HG03066 (cell line): ENCODE measurements at regions not wholly inside any gene's neighbourhood (a gene's known extent, or its start where the extent isn't known, plus 50 kb on each side); places are given as distances from the start of the nearest gene placed in this dataset.

Experiments
- ATAC-seq: cut with Tn5 transposase; IDR thresholded peaks from one replicate; pipeline ENCODE4 v1.9.1; 2021; ENCODE audit warnings: low read depth; ENCODE audit not compliant: unreplicated experiment

DNA sequence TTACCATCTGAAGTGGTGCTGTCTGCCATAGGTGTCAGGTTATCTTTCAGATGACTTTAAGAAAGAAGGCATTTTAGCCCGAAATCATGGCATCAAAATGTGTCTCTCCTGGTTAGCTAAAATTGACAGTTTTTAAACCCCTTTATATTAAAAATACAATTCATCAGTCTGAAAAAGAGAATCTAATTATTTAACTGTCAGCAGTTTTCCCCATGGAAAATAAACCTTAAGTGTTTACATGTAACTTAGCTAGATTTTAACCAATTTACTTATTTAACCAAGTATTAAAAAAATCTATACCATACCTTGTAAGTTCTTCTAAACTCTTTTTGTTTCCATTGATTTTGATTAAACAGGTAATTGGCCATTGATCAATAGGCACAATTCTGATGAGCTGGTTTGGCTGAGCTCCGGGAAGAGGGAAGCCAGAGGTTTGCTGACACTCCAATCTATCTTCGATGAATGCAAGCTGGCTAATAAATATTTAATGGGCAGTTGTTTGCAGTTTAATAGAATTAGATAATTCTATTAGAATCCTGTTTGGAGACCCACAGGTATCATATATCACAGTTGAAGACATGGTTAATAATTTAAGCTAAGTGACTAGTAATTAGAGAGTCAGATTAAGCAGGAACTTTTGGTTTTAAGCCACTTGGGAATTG lies 114.0 kb downstream of the MAT2B start:
- no peak for ATAC-seq

DNA sequence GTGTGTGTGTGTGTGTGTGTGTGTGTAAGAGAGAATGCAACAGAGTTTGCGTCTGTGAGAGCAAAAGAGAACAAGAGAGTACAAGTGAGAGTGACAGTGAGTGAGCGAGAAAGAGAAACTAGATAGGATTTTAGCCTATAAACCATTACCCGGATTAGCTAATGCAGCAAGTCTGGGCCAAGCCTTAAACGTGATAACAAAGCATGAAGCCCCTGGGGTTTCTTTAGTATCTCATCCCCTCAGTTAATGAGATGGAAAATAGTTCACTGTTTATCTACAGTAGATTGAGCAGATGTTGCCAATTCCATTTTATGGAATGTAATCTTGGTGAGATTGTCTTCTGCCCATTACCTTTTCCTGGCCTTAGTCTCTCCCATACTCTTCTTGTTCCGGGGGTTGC lies 114.5 kb downstream of the MAT2B start:
- ATAC-seq, result no peak

DNA sequence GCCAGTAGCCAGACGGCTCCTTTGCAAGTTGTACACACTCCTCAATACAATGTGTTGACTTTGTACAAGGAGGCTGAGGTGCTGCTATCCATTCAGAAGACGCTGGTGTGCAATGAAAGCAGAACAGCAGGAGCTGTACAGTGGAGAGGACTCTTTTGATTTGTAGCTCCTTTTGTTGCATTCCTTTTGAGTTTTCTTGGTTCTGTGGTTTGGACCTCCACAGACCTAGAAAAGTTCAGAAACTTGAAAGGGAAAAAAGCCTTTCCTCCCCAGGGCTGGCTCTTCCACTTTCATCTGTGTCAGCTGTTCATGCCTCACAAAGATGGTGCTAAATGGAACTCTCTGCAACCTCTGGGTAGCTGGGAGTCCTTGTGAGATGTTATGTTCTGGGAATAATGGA lies 117.4 kb downstream of the MAT2B start:
- no peak for ATAC-seq

DNA sequence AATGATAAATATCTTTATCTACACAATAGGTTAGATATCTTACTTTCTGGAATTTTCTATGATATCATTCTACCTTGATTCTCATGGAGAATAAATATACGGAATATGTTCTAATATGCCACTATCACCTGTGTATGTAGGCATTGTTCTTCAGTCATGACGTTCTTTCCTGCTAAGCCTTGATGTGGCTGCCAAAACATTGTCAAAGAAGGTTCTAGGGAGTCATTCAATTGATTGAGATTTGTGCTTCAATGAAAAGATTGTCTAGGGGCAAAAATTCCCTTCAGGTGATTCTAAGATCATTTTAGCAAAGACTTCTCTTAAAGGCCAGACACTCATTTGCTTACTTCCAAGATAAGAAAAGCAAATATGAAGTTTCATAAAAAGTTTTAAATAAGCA lies 118.1 kb downstream of the MAT2B start:
- ATAC-seq, result no peak

DNA sequence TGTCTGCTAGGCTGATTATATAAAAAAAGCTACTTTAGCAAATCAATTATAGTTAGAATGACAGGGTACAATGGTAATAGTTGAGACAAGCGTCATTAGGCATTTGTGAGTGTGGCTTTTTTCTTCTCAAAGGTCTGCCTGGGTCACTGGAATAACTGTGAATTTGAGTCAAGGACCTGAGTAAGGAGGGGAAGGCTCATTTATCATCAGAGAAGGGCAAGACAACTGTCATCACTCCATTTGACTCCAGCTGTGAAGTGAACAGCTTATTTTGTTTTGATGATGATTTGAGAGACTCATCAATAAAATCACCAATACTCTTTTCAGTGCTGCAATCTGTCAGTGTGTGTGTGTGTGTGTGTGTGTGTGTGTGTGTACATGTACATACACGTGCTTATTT lies 118.6 kb downstream of the MAT2B start:
- ATAC-seq, result no peak

DNA sequence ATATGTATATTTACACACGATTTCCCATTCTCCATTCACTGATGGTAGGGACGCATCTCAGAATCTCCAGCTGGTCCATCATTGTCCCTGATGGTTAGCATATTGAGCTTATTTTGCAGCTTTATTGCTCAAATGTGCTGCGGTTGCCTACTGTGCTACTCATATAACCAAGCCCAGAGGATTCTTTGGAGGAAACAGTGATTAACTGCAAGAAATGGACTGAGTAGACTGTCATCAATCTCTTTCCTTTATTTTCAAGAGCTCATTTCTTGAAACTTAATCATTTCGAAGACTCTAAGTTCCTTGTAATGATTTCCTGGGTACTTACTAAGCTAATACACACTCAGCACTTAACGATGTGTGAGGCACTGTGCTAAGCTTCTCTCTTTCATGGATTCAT lies 119.0 kb downstream of the MAT2B start:
- ATAC-seq, result no peak

DNA sequence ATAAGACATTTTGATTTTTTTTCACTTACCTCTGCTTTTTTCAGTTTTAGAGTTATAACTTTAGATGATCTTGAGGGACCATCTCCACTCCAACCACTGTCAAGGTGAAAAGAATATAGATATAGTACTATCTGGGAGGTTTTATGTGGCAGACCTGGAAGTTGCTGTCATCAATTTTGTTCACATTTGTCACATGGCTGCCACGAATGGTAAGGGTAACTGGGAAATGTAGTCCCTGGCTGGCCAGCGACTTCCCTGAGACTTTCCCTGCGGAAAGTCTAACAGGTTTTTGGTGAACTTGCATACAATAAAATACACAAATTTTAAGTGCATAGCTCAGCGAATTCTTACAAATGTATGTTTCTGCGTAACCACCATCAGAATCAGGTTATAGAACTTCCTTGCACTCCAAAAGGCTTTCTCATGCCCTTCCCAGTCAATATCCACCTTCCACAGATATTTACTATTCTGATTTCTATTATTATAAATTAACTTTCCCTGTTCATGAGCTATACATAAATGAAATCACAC lies 121.5 kb downstream of the MAT2B start:
- ATAC-seq, result no peak

DNA sequence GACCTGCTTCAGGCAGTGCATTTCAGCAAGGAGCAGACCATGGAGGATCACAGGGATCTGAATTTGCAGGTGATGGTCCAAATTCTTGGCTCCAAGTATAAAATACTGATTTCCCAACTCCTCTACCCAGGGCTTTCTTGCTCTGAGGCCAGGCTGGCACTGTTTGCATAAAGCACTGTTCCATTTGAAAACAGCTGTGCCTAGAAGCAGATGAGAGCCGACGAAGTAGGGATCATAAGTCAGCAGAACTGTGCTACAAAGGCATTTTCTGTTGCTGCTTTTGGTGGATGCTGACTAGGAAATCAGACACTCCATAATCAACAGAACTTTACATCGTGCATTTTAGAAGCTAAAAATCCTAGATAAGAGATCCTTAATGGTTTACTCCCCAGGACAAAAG lies 126.4 kb downstream of the MAT2B start:
- no peak for ATAC-seq

DNA sequence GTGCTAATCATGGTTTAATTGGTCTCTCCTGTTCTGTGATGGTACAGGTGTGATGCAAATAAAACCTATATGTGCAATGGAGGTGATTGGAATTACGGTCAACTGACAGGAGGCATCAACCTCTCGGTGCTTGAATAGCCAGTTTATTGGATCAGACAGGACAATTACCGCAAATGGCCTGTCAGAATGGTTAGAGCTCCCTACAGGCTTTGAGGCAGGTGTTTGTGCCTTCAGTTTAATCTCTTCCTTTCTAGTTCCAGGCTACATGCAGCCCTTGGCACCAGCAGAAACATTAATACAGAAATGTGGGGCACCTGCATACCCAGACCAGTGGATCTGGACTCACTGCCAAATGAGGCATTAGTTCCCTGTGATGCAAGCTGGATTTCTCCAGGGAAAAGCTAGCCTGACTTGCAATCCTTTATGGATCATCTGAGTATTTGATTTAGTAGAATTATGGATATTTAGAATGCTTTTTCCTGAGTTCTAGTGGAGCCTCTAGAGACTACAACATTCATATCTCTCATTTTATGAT lies 128.6 kb downstream of the MAT2B start:
- ATAC-seq, result no peak

DNA sequence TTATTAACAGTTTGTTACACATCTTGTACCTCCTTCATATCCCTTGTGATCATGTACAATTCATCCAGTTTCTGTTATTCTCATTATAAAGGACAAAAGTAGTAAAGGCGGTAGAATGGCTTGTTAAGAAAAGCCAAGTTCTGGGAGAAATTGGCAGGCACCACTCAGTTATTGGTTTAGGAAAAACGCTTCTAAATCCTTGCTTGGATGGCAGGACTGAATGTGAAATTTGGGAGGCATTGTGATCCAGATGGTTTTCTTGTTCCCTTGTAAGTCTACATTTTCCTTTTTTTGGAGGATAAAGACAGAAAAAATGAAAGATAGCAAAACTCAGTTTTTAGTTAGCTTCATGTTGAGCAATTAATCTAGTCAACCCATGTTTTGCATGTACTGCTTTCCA lies 130.2 kb downstream of the MAT2B start:
- ATAC-seq, result no peak

DNA sequence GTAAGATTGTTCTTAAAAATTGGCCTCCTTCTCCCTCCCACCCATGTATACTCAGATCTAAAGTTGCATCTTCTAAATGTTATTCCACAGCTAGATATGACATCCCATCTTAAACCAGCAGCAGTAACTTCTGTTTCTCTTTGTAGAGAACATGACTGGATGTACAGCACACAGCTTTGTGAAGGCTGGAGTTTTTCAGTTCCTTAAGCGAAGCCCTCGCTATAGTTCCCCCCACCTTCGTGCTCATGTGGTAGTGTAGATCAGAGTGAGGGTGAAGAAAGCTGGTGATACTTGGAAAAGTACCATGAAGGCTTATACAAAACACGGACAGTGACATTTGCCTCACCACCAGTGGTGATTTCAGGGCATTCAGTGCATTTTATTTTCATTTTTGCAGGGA lies 137.5 kb downstream of the MAT2B start:
- no peak for ATAC-seq

DNA sequence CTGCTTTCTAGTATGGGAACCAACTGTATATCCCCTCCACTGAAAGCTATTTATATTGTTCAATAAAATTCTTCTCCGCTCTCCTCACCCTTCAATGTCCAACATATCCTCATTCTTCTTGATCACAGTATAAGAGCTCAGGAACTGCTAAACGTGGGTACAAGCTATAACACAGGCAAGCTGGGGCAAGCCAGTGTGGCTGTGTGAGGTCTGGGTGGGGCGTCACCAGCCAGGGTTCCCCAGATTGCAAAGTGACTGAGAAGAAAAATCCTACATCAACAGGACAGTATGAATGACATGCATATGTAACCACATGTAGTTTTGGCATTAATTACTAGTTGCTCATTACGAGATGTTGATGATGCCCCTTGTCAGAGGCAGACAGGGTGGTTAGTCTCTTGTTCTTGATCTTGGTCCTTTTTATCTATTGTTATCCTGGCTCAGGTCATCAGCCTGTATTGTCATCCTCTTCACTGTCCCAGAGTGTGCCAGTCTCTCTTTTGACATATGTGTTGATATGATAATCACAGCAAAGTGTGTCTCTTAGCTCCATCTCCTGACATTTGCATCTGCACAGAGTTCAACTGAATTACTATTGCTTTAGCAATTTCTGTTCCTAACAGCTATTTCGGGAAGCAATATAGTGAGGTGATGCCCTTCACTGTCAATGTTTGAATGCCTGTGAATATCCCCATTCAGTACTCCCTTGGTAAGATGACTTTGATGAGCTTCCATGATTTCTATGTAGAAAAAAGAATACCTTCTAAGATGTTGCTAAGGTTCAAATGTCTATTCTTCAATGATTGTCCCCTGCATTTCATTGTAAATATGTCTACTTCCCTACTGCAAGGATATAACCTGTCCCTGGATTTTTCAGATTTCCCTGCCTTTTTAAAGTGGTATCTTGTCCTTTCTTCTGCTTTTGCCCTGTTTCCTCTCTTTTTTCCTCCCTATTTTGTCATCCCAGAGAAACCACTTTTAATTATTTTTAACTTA lies 140.3 kb downstream of the MAT2B start:
- ATAC-seq, result no peak

DNA sequence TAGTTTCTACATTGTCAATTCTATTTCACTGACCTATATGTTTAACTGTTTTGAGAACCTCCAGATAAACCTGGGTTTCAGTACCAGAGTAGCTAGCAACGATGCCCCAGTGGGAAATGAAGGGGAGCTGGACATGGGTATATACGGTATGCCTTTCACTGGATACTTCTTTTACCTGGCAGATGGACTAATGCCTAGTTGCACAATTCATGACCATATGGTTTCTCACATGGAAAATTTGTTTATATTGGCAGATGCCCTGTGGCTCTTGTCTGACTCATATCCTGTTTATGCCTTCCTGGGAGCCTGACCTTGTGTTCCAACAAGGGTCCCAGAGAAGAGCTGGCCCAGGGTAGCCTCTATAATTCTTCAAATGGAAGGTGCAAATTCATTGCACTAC lies 144.1 kb downstream of the MAT2B start:
- ATAC-seq, result no peak

DNA sequence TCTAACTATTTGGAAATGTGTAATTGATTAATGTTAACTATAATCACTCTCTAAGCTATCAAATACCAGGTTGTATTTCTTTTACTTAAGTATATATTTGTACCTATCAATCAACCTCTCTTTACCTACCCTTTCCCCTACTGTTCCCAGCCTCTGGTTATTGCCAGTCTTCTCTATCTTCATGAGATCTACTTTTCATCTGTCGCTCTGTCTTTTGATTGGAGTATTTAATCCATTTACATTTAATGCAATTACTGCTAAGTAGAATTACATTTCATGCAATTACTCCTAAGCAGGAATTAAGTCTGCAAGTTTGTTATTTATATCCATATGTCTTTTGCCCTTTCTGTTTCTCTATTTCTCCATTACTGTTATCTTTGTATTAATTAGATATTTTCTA lies 148.1 kb downstream of the MAT2B start:
- ATAC-seq, result no peak

DNA sequence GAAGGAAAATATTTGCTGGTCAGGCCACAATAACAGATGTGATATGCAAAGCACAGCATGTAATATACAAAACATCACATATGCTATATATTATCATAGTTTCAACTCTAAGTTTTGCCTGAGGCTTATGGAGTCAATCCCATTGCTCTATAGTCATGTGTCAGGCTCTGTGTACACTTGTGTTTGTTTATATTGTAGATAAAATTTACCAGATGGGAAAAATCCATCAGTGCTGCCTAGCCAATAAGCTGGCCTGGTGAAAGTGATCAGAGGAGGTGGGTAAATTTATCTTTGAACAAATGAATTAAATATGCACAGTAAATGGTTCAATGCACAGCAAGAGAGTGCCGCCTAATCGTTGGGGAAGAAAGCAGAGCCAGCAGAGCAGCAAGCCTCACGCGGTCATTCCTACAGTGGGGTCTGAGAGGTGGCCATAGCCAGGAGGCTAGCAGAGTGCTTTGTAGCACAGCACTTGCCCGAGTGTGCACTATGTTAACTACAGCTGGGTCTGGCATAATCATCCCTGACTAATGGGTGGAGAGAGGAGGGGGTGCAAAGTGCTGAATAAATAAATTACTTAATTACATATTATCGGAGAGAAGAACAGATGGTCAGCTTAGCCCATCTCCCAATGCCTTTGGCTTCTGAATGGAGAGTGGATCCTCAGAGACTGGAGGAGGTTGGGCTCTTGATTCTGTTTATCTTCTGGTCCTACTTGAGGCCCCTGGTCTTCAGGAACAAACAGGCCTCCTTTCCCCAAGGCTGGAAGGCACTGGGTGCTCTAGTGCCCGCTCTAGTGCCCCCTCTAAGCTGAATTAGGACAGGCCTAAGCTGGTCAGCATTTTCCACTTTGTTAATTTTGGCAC lies 153.5 kb downstream of the MAT2B start:
- no peak for ATAC-seq

DNA sequence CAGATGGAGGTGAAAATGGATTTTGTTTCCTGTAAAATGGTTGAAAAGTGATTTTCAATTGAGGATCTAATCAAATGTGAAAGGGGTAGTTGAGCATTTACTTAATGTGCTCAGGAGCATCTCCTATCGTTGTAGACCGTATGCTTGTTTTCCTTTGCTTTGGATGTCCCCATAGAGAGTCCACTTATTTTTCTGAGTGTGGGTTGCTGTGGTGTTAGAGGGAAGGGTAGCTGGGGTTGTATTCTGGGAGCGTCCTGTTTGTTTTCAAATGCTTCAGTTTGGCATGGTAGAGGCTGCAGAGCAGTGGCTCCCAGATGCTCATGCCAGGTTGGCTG lies 154.1 kb downstream of the MAT2B start:
- ATAC-seq, result no peak

DNA sequence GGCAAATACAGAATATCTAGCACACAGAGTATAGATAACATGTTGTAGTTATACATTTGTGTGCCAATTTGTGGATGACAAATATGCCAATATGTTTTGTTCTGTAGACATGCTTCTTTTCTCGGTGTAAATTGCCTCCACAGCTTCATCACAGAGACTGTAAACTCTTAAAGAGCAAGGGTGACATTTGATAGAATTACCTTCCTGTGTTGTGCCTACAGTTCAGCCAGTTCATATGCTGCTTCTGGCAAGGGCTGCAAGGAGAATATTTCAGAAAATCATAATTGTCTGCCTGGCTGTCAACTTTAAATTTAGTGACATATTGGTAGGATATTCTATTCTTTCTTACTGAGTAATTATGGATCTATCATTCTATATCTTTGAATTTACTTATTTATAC lies 155.1 kb downstream of the MAT2B start:
- ATAC-seq, result no peak

DNA sequence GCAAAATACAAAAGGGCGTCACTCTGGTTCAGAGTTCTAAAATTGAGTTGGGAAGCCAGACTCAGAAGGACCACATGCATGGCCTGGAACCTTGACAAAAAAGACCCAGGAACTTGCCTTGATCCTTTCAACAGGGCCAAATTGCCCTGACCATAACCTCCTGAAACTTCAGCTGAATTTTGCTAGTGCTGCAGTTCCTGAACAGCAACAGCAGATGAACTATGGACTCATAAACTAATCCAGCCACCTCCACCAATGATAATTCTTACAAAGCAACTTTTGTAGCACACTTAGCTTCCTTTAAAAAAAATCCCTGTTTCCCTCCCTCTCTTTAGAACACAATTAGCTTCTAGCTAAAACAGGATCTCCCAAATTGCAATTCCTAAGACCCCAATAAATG lies 155.9 kb downstream of the MAT2B start:
- no peak for ATAC-seq

DNA sequence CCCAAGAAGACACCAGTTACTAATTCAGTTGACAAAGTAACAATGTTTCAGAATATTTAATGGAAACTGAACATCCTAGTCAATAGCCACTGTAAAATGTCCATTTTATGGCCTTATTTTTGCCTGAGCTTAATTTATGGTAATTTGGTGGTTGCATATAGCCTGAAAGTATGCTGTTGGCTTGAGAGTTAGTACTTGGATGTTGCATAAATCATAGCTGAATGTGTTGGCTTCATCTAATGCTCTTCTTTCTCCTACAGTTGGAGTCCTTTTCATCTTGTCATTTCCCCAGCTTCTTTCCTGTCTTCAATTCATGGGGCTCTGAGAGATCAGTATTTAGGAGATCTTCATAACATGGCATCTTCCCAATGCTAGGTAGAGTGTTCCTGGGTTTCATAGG lies 164.6 kb downstream of the MAT2B start:
- no peak for ATAC-seq

DNA sequence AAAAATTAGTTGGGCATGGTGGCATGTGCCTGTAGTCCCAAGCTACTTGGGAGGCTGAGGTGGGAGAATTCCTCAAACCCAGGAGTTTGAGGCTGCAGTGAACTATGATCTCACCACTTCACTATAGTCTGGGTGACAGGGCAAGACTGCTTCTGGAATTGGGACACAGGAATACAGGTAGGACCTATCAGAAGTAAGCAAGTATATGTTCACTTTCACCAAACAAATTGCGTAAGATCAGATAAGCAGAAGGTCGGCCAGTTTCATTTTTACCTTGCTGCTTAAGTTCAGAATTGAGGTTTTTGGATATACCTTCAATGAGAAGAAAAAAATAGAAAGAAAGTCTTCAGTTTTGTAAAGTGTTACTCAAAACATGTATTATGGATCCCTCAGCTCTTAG lies 171.7 kb downstream of the MAT2B start:
- no peak for ATAC-seq

DNA sequence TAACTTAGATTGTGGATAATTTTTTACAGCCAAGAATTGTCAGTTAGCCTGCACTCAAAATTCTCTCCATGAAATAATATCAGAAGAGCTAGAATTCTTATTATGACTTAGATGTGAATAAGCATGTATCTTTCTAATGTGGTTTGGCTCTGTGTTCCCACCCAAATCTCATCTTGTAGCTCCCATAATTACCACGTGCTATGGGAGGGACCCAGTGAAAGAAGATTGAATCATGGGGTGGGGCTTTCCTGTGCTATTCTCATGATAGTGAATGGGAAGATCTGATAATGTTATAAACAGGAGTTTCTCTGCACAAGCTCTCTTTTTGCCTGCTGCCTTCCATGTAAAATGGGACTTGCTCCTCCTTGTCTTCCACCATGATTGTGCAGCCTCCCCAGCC lies 176.8 kb downstream of the MAT2B start:
- no peak for ATAC-seq
